Kidney epithelial cell (primary cell): ENCODE measurements at regions not wholly inside any gene's neighbourhood (a gene's known extent, or its start where the extent isn't known, plus 50 kb on each side); places are given as distances from the start of the nearest gene placed in this dataset.

Source experiments
- DNase-seq: peaks from one replicate; pipeline ENCODE4 v3.0.0-alpha.2; 2010; ENCODE audit warnings: low read depth
- H3K27me3 ChIP-seq: 2 replicates; pipeline ENCODE4 v1.6.0; 2011; ENCODE audit warnings: low read length; ENCODE audit not compliant: control insufficient read depth, insufficient read depth
- H3K36me3 ChIP-seq: 2 replicates; pipeline ENCODE4 v1.5.1; 2011; ENCODE audit warnings: low read length; ENCODE audit not compliant: control insufficient read depth, insufficient read depth
- H3K4me3 ChIP-seq: 2 replicates; pipeline ENCODE4 v1.5.1; 2011; ENCODE audit warnings: low read depth, mild to moderate bottlenecking, control low read depth, low read length
- CTCF ChIP-seq: IDR thresholded peaks from 2 replicates; pipeline ENCODE4 v1.5.1; 2011; ENCODE audit warnings: mild to moderate bottlenecking, moderate library complexity, low read length, control low read depth, inconsistent platforms; ENCODE audit not compliant: insufficient read depth, poor library complexity, severe bottlenecking

- DNase-seq, result no peak
- Histone ChIP-seq H3K4me3 (no peak overlapping the region), H3K36me3 (no peaks in the 10 kb centered on the region), H3K27me3 (peaks cover 17% of the 10 kb centered on the region)
- no peak for TF ChIP-seq CTCF
Observed at GRCh38 chr5:172545291-172545801, 91.0 kb upstream of the SH3PXD2B start.

GRCh38 chr5:172544371-172545095 is 90.2 kb upstream of the SH3PXD2B start:
- no peak overlapping the region for H3K4me3 ChIP-seq
- TF ChIP-seq CTCF, result no peak
- no peaks in the 10 kb centered on the region for H3K36me3 ChIP-seq
- H3K27me3 ChIP-seq, result peaks cover 18% of the 10 kb centered on the region
- DNase-seq, result no peak

- TF ChIP-seq CTCF, result no peak
- DNase-seq, result no peak
- Histone ChIP-seq H3K36me3 (no peaks in the 10 kb centered on the region), H3K4me3 (no peak overlapping the region), H3K27me3 (peaks cover 14% of the 10 kb centered on the region)
Observed at GRCh38 chr5:172543484-172544298, 89.4 kb upstream of the SH3PXD2B start.

- Histone ChIP-seq H3K27me3 (peaks cover 11% of the 10 kb centered on the region), H3K36me3 (no peaks in the 10 kb centered on the region), H3K4me3 (no peak overlapping the region)
- DNase-seq, result no peak
- no peak for TF ChIP-seq CTCF
Observed at GRCh38 chr5:172542651-172543131, 88.4 kb upstream of the SH3PXD2B start.

GRCh38 chr5:172541773-172542136 is 87.4 kb upstream of the SH3PXD2B start:
- no peak overlapping the region for H3K4me3 ChIP-seq
- TF ChIP-seq CTCF, result no peak
- no peak for DNase-seq
- no peaks in the 10 kb centered on the region for H3K36me3 ChIP-seq
- peaks cover 11% of the 10 kb centered on the region for H3K27me3 ChIP-seq
